ENCODE measurements at regions not wholly inside any gene's neighbourhood (a gene's known extent, or its start where the extent isn't known, plus 50 kb on each side); places are given as distances from the start of the nearest gene placed in this dataset.
"Not testable (repeated sequence)": the region's sequence is repeated elsewhere in the genome, so short reads cannot be mapped to it uniquely, and the experiment has no call there.

DNA sequence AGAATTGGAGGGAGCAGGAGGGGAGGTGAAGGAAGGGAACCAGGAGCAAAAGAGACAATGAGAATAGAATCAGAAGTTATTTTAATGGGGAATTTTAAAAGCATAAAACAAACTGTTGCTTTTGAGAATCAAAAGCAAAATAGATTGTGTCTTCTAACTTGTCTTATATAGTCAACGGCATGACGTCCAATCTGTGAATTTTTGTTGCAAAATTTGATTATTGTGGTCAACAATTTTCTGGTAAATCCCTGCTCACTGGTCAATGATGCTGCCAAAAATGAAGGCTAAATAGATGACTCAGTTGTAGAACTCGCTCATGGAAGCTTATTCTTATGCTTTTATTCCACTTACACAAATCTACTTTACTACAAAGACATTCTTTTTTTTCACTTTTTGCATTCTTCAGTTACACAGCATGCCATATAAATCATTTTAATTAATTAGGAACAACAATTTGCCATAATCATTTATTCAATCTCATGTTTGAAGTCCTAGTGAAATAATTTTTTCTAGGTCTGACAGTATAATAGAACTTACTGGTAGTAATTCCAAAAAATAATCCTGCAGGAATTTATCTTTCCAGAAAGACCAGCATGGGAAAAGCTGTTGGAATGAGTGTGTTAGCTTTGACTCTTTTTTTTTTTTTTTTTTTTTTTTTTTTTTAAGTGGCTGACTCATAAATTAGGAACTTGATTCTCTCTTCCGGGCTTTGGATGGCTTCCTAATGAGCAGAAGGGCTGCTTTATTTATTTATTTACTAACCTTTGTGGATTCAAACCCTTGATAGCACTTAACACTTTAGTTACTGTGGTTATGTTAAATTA lies 256.9 kb downstream of the SPRY2 start:
- H3K27ac Mint-ChIP-seq: no peak overlapping the region
- peaks cover 0 to 4% of the 10 kb centered on the region in 2 donors for H3K9me3 Mint-ChIP-seq
- no peak for DNase-seq (ENCODE audit: low spot score in 2 of 2)
- no peak for ATAC-seq
- no peaks in the 10 kb centered on the region for H3K36me3 Mint-ChIP-seq

GRCh38 chr13:80083081-80083852 lies 257.7 kb downstream of the SPRY2 start:
- H3K27ac Mint-ChIP-seq: no peak overlapping the region
- DNase-seq (ENCODE audit: low spot score in 2 of 2) (no peak), ATAC-seq (no peak)
- peaks cover 0 to 4% of the 10 kb centered on the region in 2 donors for H3K9me3 Mint-ChIP-seq
- no peaks in the 10 kb centered on the region for H3K36me3 Mint-ChIP-seq

DNA sequence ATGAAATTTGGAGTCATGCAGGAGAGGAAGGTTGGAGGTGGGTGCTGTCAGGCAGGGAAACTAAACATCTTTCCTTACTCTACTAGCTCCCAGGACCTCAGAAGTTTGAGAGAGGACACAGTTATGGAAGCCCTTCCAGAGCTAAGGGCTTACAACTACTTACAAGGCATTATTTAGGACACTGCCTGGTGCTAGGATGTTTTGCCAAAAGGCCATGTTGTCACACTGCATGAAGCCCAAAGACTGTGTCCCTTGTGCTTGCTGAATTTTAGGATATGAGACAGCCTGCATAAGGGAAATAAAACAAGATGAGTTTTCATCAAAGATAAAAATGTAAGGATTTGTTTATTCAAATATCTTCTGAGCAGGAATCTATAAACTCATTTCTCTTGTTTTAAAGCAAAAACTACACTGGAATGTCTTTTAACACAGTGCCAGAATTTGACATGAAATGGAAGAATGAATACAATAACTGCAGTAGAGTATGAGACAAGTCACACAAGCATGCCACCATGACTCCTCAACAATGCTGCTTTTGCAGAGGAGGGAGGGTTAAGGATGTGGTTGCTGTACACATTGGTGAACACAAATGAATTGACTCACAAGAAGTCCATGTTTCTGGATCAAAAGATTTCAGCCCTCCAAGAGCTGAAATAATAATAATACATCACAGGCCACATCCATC lies 258.4 kb downstream of the SPRY2 start:
- no peaks in the 10 kb centered on the region for H3K36me3 Mint-ChIP-seq
- H3K9me3 Mint-ChIP-seq: peaks cover under 1 to 4% of the 10 kb centered on the region in 2 donors
- H3K27ac Mint-ChIP-seq: no peak overlapping the region
- DNase-seq (ENCODE audit: low spot score in 2 of 2) (no peak), ATAC-seq (no peak)

- Mint-ChIP-seq H3K9me3 (peaks cover 4 to 5% of the 10 kb centered on the region in 2 donors), H3K27ac (peak overlapping the region in 1 of 2 donors; percentile 15), H3K36me3 (no peaks in the 10 kb centered on the region)
- no peak for DNase-seq (ENCODE audit: low spot score in 2 of 2)
- ATAC-seq: no peak
Observed at GRCh38 chr13:80074811-80075210, 266.1 kb downstream of the SPRY2 start.

DNA sequence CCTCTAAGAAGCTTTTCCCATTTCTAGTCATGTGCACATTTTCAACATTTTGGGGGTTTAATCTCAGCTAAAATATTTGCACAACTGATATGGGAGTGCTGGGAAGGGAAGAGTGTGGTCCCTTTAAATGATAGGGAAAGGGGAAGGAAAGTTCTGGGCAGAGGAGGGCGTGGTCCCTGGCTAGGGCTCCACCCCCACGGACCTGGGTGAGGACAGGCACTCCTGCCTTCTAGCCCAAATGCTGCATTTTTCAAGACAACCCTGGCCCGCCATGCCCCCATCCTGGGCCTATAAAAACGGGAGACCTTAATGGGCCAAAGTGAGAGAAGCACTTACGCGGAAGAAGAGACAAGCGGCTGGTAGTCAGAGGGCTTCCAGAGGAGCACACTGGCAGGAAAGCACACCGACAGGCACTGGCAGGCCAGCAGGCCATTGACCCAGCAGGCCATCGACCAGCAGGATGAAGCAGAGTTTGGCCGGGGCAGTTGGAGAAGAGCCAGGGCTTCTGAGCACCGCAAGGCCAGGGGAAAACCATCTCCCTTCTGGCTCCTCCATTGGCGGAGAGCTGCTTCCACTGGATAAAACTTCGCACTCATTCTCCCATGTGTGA lies 266.7 kb downstream of the SPRY2 start:
- DNase-seq (ENCODE audit: low spot score in 2 of 2) (no peak), ATAC-seq (no peak)
- Mint-ChIP-seq H3K27ac (no peak overlapping the region), H3K36me3 (no peaks in the 10 kb centered on the region), H3K9me3 (peaks cover 4 to 5% of the 10 kb centered on the region in 2 donors)

GRCh38 chr13:80072231-80072630 lies 268.7 kb downstream of the SPRY2 start:
- H3K27ac Mint-ChIP-seq: no peak overlapping the region
- H3K36me3 Mint-ChIP-seq: no peaks in the 10 kb centered on the region
- DNase-seq (ENCODE audit: low spot score in 2 of 2) (no peak), ATAC-seq (no peak)
- peaks cover under 1 to 5% of the 10 kb centered on the region in 2 donors for H3K9me3 Mint-ChIP-seq

DNA sequence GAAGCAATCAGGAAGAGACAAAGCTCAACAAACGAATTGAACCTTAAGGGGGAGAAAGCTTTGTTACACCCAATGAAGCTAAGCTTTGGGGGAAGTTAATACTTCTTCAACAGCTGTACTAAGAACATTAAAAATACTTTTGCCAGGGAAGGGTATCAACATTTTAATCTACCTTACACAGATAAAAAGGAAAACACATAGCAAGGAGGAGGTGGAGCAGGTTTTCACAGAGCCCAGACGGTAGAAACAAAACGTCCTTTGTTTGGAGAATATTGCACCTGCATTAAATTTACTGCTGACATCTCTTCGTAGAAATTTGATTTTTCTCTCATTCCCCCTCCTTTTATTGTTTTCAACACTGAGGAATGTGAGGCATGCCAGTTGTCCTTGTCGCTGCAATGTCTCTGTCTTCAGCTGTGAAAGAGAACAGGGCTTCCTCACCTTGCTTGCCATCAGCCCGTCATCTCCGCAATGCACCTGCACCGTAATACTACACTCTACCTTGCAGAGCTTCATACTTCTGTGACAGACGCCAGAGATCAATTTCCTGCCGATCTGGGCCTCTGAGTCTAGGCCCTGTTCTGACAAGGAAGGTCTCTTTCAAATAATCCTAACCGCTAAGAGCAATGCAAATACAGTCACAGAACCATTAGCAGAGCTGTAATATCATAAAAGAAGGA lies 270.8 kb downstream of the SPRY2 start:
- ATAC-seq: no peak
- Mint-ChIP-seq H3K9me3 (peaks cover 0 to 5% of the 10 kb centered on the region in 2 donors), H3K36me3 (no peaks in the 10 kb centered on the region), H3K27ac (no peak overlapping the region)
- no peak for DNase-seq (ENCODE audit: low spot score in 2 of 2)

DNA sequence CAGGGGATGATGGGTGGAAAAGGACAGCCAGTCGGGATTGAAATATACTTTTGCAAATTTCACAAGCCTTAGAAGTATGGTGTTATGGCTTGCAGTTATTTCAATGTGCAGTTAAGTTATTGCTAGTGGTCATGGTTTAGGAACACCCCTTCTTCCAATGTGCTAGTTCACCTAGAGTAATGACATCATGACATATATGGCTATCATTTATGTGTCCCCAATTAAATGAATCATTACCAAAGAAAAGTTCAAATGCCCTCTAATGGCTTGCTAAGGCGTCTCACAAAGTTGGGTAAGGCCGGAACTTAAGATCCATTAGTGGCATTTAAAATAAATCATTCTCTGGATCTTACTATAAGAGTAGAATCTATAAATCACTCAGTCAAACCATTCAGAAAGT lies 271.6 kb downstream of the SPRY2 start:
- Mint-ChIP-seq H3K9me3 (peaks cover 0 to 5% of the 10 kb centered on the region in 2 donors), H3K36me3 (no peaks in the 10 kb centered on the region), H3K27ac (no peak overlapping the region)
- DNase-seq (ENCODE audit: low spot score in 2 of 2): no peak
- no peak for ATAC-seq

DNA sequence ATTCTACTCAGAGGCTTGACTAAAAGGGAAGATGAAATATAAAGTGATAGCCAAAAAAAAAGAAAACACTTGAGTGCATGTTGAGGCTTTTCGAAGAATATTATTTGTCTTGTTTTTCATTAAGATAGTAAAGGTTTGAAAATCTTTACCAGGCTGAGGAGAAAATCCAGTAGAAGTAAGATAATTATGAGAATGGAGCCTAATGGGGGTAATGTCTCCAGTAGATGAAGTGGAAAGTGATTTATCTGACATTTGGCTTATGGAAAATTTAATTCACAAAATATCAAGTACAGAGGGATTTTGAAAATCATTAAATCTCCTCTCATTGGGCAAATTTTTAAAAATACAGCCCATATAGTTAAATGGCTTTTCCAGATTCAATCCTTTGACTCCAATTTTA lies 274.9 kb downstream of the SPRY2 start:
- DNase-seq (ENCODE audit: low spot score in 2 of 2) (no peak), ATAC-seq (no peak)
- no peaks in the 10 kb centered on the region for H3K36me3 Mint-ChIP-seq
- no peak overlapping the region for H3K27ac Mint-ChIP-seq
- H3K9me3 Mint-ChIP-seq: peaks cover 0 to 9% of the 10 kb centered on the region in 2 donors

GRCh38 chr13:80062416-80062815 lies 278.5 kb downstream of the SPRY2 start:
- not testable (repeated sequence) for H3K36me3 Mint-ChIP-seq; DNase-seq (ENCODE audit: low spot score in 2 of 2); H3K27ac Mint-ChIP-seq; ATAC-seq; H3K9me3 Mint-ChIP-seq

DNA sequence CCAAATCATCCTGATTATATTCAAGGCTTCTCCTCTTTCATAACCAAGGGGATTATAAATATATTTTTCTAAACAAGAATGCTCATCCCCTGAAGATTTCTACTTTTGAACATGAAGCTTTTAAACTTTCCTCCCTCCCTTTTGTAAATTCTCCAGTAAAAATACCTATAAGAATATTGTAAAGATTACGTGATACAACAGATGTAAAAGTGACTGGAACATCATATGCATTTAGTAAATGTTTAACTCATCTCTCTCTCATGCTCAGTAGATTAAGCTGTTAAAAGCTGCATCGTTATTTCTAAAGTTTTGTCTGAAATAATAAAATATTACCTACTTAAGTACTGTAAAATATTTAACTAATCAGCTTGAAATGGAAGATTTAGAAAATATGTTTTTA lies 281.1 kb downstream of the SPRY2 start:
- peaks cover 0 to 9% of the 10 kb centered on the region in 2 donors for H3K9me3 Mint-ChIP-seq
- no peak for ATAC-seq
- no peak overlapping the region for H3K27ac Mint-ChIP-seq
- no peaks in the 10 kb centered on the region for H3K36me3 Mint-ChIP-seq
- no peak for DNase-seq (ENCODE audit: low spot score in 2 of 2)

- no peak for DNase-seq (ENCODE audit: low spot score in 2 of 2)
- H3K27ac Mint-ChIP-seq: no peak overlapping the region
- ATAC-seq: no peak
- peaks cover 0 to 6% of the 10 kb centered on the region in 2 donors for H3K9me3 Mint-ChIP-seq
- H3K36me3 Mint-ChIP-seq: no peaks in the 10 kb centered on the region
Observed at GRCh38 chr13:80058626-80059025, 282.3 kb downstream of the SPRY2 start.

DNA sequence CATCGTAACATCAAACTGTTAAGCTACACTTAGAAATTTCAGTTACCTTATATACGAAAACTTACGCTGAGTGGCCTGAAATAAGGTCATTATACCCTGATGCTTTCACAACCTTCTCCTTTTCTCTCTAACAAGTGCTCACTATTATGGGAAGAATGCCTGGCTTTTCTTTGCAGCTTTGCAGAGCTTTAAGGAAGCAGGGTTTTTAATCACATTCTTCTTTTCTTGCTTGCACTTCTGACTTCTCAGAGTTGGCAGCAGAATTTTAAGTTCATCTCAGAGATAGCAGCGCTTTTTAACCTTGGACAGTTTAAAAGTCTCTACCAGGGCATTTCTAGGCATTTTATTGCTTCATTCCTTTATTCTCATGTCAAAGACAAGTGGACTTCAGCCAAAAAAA lies 285.1 kb downstream of the SPRY2 start:
- no peaks in the 10 kb centered on the region for H3K36me3 Mint-ChIP-seq
- DNase-seq (ENCODE audit: low spot score in 2 of 2) (no peak), ATAC-seq (no peak)

DNA sequence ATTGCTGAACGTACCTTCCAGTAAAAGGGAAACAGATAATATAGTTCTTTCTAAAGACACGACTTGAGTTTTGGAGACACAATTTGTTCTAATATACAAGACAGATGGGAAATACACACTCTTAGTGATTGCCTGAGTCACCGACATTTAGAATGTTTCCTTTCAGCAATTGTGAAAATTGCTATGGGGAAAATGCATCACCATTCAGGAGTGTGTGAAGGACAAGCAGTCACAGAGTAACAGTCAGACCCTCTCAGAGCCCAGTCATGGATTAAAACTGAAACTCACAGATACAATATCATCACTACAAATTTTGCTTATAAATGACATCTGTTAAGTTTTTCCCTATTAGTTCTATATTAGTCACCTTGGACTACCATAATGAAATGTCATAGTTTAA lies 286.1 kb downstream of the SPRY2 start:
- peak; percentile 41 to 56 for ATAC-seq
- no peaks in the 10 kb centered on the region for H3K9me3 Mint-ChIP-seq
- no peaks in the 10 kb centered on the region for H3K36me3 Mint-ChIP-seq
- no peak for DNase-seq (ENCODE audit: low spot score in 2 of 2)
- H3K27ac Mint-ChIP-seq: no peak overlapping the region

More for the DNA sequence above, 285.1 kb downstream of the SPRY2 start:
- Mint-ChIP-seq H3K27ac (no peak overlapping the region), H3K9me3 (no peaks in the 10 kb centered on the region)

GRCh38 chr13:80052286-80052685 lies 288.6 kb downstream of the SPRY2 start:
- DNase-seq (ENCODE audit: low spot score in 2 of 2): no peak
- no peak overlapping the region for H3K27ac Mint-ChIP-seq
- ATAC-seq: no peak

DNA sequence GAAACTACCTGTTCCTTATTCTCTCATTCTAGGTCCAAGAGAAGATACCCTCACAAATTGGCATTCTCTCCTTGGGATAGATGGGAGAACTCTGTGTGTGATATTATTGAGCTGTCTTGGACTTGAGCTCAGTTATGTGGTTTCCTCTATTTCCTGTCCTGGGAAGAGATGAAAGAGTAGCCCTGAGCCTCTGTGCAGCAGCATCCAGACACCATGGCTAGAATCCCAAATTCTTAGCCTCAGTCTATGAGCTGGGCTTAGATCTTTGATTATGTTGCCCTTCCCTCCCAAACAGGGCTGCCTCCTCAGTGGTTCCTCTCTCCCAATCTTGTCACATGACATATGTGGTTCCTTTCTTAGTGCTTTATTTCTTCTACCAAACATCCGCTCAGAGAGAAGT lies 290.7 kb downstream of the SPRY2 start:
- DNase-seq (ENCODE audit: low spot score in 2 of 2) (no peak), ATAC-seq (no peak)
- Mint-ChIP-seq H3K9me3 (no peaks in the 10 kb centered on the region), H3K36me3 (no peaks in the 10 kb centered on the region), H3K27ac (no peak overlapping the region)

More at GRCh38 chr13:80052286-80052685, 288.6 kb downstream of the SPRY2 start:
- no peaks in the 10 kb centered on the region for H3K9me3 Mint-ChIP-seq
- H3K36me3 Mint-ChIP-seq: no peaks in the 10 kb centered on the region

All from activated naive CD4-positive, alpha-beta T cell treated with anti-CD3 and anti-CD28 coated beads, Interleukin-2, amount 50 U/mL, for 72 hours (primary cell).